Osteoblast (primary cell): ENCODE measurements at regions not wholly inside any gene's neighbourhood (a gene's known extent, or its start where the extent isn't known, plus 50 kb on each side); places are given as distances from the start of the nearest gene placed in this dataset.

Experiments used
- DNase-seq: peaks from one replicate; pipeline ENCODE4 v3.0.0; 2011; ENCODE audit warnings: low spot score, mixed read lengths; ENCODE audit not compliant: insufficient read length; ENCODE audit errors: missing footprints
- H2AFZ ChIP-seq: 2 replicates; pipeline ENCODE4 v1.6.0; 2011; ENCODE audit warnings: mild to moderate bottlenecking, low read length
- H3K27ac ChIP-seq: 2 replicates; pipeline ENCODE4 v1.5.1; 2011; ENCODE audit warnings: mild to moderate bottlenecking, low read depth, low read length, moderate library complexity
- H3K27me3 ChIP-seq: 2 replicates; pipeline ENCODE4 v1.6.0; 2012; ENCODE audit warnings: mild to moderate bottlenecking, control low read depth, inconsistent platforms, low read length, moderate library complexity; ENCODE audit not compliant: insufficient read depth
- H3K36me3 ChIP-seq: 2 replicates; pipeline ENCODE4 v1.5.1; 2011; ENCODE audit warnings: mild to moderate bottlenecking, low read length, control low read depth, moderate library complexity; ENCODE audit not compliant: insufficient read depth
- H3K4me1 ChIP-seq: 2 replicates; pipeline ENCODE4 v1.5.1; 2011; ENCODE audit warnings: mild to moderate bottlenecking, low read length, control low read depth, moderate library complexity; ENCODE audit not compliant: insufficient read depth
- H3K4me2 ChIP-seq: 2 replicates; pipeline ENCODE4 v1.6.0; 2011; ENCODE audit warnings: mild to moderate bottlenecking, low read length; ENCODE audit not compliant: insufficient read depth
- H3K4me3 ChIP-seq: fragments of 200-600 bp; sonication (generic); 3 replicates; pipeline ENCODE4 v1.5.1; 2012; ENCODE audit warnings: mild to moderate bottlenecking, low read length, inconsistent platforms; ENCODE audit not compliant: insufficient read depth
- H3K79me2 ChIP-seq: 2 replicates; pipeline ENCODE4 v1.6.0; 2012; ENCODE audit warnings: mild to moderate bottlenecking, low read length, control low read depth, inconsistent platforms; ENCODE audit not compliant: insufficient read depth
- H3K9me3 ChIP-seq: 2 replicates; pipeline ENCODE4 v1.5.1; 2011; ENCODE audit warnings: low read depth, low read length, control low read depth
- H4K20me1 ChIP-seq: 2 replicates; pipeline ENCODE4 v1.6.0; 2012; ENCODE audit warnings: mild to moderate bottlenecking, low read length, control low read depth; ENCODE audit not compliant: insufficient read depth
- CTCF ChIP-seq: IDR thresholded peaks from 2 replicates; pipeline ENCODE4 v1.5.1; 2011; ENCODE audit warnings: mild to moderate bottlenecking, low read depth, low read length, moderate library complexity; ENCODE audit errors: extremely low read depth

DNA sequence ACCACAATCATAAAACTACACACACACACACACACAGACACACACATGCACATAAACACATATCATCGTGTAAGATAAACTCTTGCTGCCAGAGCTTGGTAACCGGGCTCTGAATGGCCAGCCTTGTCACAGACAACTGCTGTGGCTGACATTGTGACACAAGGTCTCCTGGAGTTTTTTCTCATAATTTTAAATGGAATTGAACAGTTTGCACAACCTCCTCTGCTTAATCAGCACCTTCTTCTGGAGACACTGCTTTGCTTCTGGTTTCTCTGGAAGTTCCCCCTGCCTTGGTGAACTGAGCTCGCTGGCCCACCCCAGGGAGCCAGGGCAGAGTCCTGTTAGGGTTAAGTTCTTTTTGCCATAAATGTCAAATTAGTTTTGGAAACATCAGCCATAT lies 115.4 kb downstream of the UTP18 start:
- DNase-seq = no peak
- Histone ChIP-seq H3K4me1 (no peaks in the 10 kb centered on the region), H3K36me3 (no peaks in the 10 kb centered on the region), H3K4me2 (no peak overlapping the region), H3K27ac (no peak overlapping the region), H4K20me1 (no peaks in the 10 kb centered on the region), H2AFZ (no peak overlapping the region), H3K9me3 (no peaks in the 10 kb centered on the region), H3K4me3 (no peak overlapping the region), H3K27me3 (no peaks in the 10 kb centered on the region), H3K79me2 (no peaks in the 10 kb centered on the region)
- no peak for TF ChIP-seq CTCF

DNA sequence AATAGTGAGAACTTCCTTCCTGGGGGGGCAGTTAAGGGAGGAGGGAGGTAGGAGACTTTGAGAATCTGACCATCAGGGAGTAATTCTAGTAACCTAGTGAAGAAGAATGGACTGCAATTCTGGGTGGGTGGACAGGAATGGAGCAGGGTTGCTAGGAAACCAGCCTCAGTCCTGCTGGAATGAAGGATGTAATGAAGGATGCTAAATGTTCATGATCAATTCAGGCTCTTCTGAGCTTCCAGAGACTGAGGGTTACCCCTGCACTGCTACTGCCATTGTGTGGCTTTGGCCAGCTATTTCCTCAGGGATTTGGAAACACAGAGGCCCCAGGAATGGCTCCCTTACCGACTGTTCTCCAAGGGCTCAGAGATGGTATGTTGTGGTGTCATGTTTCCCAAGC lies 116.4 kb downstream of the UTP18 start:
- H3K27me3 ChIP-seq = no peaks in the 10 kb centered on the region
- no peak overlapping the region for H3K27ac ChIP-seq
- H3K9me3 ChIP-seq = no peaks in the 10 kb centered on the region
- H3K4me2 ChIP-seq = no peak overlapping the region
- no peaks in the 10 kb centered on the region for H4K20me1 ChIP-seq
- TF ChIP-seq CTCF = no peak
- H3K36me3 ChIP-seq = no peaks in the 10 kb centered on the region
- no peaks in the 10 kb centered on the region for H3K79me2 ChIP-seq
- H2AFZ ChIP-seq = no peak overlapping the region
- no peak for DNase-seq
- H3K4me1 ChIP-seq = no peaks in the 10 kb centered on the region
- no peak overlapping the region for H3K4me3 ChIP-seq

DNA sequence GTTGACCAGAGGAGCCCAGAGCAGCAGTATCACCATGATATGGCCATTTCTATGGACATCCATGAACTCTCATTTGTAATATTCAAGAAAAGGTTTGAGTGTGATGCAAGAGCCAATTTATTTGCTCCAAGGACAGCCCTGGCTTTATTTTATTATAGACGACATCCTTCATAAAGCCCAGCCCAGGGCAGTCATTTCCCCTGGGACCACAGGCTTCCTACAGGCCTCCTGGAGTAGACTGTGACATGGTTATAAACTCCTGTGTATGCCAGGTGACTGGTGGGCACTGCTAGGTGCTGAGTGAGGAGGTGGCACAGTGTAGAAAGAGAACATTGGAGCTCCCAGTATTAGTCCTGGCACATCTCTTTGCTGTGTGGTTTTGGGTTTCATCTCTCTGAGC lies 120.9 kb downstream of the UTP18 start:
- no peaks in the 10 kb centered on the region for H3K79me2 ChIP-seq
- H3K9me3 ChIP-seq = no peaks in the 10 kb centered on the region
- no peak overlapping the region for H3K4me2 ChIP-seq
- H3K4me1 ChIP-seq = no peaks in the 10 kb centered on the region
- DNase-seq = no peak
- no peaks in the 10 kb centered on the region for H3K36me3 ChIP-seq
- no peak overlapping the region for H2AFZ ChIP-seq
- H3K4me3 ChIP-seq = no peak overlapping the region
- H4K20me1 ChIP-seq = no peaks in the 10 kb centered on the region
- no peaks in the 10 kb centered on the region for H3K27me3 ChIP-seq
- no peak overlapping the region for H3K27ac ChIP-seq
- no peak for TF ChIP-seq CTCF

DNA sequence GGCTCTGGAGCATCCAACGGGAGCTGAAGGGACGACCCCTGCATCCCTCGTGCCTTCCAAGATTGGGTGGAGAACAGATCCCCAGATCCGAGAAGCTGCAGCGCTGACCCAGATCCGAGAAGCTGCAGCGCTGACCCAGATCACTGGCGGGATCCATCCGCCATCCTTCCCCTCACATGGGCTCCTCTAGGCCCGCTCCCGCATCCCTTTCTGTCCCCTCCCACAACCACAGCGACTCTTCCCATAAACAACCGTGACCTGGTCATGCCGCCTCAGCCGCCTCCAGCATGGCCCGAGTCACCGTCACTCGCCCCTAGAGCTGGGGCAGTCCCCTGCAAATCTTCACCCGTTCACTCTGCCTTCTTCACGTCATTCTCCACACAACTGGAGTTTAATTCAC lies 124.9 kb downstream of the UTP18 start:
- Histone ChIP-seq H3K36me3 (no peaks in the 10 kb centered on the region), H3K9me3 (no peaks in the 10 kb centered on the region), H2AFZ (no peak overlapping the region), H3K27ac (no peak overlapping the region), H3K27me3 (no peaks in the 10 kb centered on the region), H3K4me1 (no peaks in the 10 kb centered on the region), H3K4me3 (no peak overlapping the region), H4K20me1 (no peaks in the 10 kb centered on the region), H3K79me2 (no peaks in the 10 kb centered on the region), H3K4me2 (no peak overlapping the region)
- DNase-seq = no peak
- TF ChIP-seq CTCF = no peak
